ENCODE measurements at regions not wholly inside any gene's neighbourhood (a gene's known extent, or its start where the extent isn't known, plus 50 kb on each side); places are given as distances from the start of the nearest gene placed in this dataset.
"Not testable (repeated sequence)": the region's sequence is repeated elsewhere in the genome, so short reads cannot be mapped to it uniquely, and the experiment has no call there.

DNA sequence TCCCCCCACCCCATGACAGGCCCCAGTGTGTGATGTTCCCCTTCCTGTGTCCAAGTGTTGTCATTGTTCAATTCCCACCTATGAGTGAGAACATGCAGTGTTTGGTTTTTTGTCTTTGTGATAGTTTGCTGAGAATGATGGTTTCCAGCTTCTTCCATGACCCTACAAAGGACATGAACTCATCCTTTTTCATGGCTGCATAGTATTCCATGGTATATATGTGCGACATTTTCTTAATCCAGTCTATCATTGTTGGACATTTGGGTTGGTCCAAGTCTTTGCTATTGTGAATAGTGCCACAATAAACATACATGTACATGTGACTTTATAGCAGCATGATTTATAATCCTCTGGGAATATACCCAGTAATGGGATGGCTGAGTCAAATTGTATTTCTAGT is 927.9 kb downstream of the PLA2G4A start:
- not testable (repeated sequence) for DNase-seq

DNA sequence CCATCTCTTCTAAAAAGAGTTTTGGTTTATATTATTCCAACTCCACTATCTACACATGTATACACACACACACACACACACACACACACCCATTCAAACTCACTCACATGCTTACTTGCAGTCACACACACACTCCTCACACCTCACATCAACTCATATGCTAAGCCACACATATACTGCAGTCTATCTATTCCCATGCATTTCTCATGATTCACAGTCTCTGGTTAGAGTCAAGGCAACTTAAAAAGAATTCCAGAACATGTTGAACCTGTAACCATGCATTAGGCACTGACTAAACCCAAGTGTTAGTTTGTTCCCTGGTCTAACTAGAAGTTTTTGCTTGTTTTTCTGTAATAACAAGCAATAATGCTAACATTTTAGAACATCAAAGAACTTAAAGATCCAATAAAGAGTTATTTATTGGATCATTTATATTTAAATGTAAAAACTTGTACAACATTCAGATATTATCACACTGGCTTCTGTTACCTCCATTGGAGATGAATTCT is 931.1 kb downstream of the PLA2G4A start:
- DNase-seq = no peak

DNA sequence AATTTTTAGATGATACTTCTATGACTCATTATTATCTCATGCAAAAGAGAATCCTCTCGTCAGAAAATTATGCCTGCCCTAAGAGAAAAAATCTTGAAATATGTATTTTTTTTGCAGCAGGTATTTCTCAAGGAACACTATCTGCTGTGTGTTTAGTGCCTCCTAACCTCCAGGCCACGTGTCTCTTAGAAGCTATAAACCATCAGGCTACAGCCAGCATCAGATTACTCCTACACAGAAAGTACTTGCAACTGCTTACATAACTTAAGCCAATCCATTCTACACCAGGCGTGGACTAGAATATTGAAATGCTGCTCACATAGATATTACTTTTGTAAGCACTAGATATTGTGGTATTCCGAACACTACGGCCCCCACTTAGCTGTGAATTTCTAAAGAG is 933.4 kb downstream of the PLA2G4A start:
- no peak for DNase-seq

DNA sequence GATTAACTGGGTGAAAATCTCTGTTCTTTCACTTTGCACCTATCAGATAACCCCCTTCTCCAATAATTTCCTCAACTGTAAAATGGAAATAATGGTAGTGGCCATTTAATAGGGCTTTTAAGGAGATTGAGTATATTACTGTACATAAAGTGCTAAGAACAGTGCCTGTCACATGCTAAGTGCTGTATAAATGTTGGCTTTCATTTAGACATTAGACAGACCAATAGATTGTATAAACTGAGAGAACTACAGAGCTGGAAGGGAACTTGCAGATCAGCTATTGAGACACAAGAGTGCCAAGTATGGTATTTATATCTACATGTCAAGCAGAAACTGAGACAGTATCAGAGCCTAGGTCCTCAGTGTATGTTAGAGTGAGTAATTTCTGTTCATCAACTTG is 934.7 kb downstream of the PLA2G4A start:
- DNase-seq = no peak

DNA sequence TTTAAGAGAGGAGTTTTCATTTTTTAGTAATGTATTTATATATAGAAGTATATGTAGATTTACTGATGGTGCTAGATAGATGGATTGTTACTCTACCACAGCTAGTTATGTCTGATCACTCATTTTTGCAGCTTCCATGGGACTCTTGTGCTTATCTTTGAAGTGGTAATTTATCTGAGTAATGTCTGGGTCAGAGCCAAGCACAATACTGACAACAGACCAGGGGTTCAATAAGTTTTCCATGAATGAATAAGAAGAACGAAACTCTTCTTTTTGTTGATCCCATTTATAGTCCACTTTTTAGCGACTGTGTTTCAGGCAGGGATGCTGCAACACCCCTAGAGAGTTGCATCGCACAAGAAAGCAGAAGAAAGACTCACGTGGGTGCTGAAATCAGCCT is 935.2 kb downstream of the PLA2G4A start:
- DNase-seq = no peak

DNA sequence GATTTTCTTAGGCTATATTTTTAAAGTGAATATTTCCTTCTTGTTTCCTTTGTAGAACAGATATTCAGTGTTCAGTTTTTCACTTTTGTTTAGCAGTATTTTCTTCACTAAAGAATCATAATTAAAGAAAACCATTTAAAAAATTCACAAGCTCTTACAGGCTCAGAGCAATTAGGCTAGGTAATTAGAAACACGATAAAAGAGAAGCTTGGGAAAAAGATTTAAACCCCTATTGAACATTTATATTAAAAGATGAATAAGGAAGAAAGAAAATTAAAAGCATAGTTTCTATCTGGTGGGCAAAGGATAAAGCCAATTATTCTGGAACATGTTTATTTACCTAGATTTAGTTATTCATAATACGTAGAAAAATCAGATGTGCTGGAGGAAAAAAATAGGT is 942.6 kb downstream of the PLA2G4A start:
- no peak for DNase-seq

DNA sequence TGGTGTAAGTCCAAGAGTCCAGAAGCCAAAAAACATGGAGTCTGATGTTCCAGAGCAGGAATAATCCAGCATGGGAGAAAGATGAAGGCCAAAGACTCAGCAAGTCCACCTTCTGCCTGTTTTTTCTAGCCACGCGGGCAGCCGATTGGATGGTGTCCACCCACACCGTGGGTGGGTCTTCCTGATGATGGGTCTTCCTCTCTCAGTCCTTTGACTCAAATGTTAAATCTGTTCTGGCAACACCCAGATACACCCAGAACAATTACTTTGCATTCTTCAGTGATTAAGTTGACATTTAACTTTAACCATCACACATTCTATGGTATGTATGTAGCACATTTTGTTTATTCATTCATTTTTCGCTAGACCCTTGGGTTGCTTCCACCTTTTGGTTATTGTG is 944.4 kb downstream of the PLA2G4A start:
- DNase-seq = no peak

DNA sequence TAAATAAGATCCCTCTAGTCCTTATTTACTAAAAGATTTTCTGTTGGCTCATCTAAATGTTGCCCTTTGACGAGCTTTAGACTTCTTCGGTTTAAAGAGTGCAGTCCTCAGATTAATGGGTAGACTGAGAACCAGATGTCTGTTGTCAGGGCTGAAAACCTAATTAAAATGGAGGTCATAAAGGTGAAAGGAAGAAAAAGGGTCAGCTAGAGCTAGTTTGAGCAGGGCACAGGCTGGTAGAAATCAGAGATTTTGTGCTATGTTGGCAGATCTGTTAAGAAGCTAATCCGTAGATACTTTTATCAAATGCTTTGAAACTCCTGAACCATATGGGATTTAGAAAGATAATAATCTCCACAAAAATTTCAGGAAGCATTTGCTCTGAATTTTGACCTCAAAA is 959.0 kb downstream of the PLA2G4A start:
- DNase-seq = no peak

DNA sequence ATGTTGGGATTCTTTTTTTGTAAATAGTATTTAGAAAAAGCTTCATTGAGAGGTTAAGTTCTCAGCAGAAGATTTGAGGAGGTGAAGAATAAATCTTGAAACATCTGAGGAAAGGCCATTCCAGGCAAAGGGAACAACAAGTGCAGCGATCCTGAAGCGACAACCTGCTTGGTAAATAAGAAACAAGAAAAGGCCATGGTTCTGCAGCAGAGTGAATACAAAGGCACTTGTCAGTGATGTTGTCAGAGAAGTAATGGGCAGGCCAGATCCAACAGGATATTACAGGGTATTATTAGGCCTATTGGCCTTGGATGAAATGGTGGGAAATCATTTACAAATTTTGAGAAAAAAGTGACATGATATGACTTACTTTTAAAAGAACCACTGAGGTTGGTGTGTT is 960.0 kb downstream of the PLA2G4A start:
- DNase-seq = no peak

DNA sequence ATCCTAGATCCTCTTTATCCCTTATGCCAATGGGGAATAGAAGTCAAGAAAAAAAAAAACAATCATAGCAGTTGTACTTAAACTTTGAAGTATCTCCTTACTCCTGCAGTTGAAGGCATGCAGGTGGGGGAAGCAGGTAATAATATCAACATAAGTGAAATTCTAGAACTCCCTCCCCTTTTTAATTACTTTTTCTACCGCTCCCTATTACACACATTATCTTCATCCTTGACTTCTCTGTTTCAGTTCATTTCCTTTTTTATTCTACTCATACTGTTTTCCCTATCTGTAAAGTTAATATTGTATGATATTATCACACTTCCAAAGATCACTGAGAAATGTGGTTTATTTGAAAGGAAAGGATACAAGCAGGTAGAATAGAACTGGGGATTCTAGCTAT is 962.0 kb downstream of the PLA2G4A start:
- DNase-seq = no peak

DNA sequence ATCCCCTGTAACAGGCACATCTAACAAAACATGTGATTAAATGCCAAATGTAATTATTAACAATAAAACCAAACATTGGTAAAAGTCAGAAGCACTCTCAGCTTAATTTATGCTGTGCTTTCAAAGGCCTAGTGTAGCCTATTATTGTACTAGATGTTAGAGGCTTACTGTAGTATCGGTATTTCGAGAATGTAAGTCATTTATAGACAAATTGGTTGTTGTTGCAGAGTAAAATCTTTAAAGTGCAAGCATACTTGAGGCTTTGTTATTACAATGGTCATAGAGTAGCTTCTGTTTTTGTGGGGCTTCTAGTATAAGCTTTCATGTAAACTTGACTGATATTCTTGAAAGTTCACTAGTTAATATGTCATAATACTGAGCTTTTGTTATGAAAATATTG is 965.8 kb downstream of the PLA2G4A start:
- DNase-seq = no peak

DNA sequence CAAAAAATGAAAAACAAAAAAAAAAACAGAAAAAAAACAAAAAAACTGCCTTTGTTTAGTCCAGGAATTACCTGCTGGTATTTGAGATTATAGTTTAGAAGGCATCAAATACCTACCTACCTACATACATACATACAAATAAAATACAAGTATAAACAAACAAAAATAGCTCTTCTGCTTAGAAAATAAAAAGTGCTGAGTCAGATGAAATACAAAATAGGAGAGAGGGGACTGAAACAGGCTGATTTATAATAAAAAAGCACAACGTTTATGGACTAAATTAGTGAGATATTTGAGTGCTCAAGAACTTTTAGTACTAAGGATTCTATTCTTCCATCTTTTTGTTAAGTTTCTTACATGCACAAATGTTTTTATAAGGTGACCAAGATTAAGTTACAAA is 980.8 kb downstream of the PLA2G4A start:
- no peak for DNase-seq

DNA sequence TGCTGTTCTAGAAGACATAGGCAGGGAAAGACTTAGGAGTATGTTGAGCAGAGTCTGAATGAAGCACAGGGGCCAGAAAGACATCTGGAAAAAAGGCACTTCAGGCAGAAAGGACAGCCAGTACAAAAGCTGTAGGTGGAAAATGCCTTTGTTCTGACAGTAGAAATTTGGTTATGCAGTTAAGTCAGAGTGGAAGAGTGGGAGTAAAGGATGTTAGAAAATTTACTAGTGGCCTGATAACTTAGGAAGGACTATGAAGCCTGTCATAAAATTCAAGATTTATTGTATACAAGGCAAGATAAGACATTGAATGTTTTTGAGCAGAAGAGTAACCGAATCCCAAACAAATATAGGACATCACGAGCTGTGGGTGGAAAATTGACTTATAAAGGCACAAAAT is 987.9 kb downstream of the PLA2G4A start:
- DNase-seq = no peak

DNA sequence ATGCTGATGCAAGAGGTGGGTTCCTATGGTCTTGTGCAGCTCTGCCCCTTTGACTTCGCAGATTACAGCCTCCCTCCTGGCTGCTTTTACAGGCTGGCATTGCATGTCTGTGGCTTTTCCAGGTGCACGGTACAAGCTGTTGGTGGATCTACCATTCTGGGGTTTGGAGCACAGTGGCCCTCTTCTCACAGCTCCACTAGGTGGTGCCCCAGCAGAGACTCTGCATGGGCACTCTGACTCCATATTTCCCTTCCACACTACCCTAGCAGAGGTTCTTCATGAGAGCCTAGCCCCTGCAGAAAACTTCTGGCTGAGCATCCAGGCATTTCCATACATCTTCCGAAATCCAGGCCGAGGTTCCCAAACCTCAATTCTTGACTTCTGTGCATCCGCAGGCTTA is 989.0 kb downstream of the PLA2G4A start:
- no peak for DNase-seq

DNA sequence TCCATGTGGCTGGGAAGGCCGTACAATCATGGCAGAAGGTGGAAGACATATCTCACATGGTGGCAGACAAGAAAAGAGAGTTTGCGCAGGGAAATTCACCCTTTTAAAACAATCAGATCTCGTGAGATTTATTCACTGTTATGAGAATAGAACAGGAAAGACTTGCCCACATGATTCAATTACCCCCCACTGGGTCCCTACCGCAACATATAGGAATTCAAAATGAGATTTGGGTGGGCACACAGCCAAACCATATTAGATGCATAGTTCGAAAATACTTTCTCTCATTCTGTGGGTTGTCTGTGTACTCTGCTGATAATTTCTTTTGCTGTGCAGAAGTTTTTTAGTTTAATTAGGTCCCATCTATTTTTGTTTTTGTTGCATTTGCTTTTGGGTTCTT is 990.3 kb downstream of the PLA2G4A start:
- no peak for DNase-seq

DNA sequence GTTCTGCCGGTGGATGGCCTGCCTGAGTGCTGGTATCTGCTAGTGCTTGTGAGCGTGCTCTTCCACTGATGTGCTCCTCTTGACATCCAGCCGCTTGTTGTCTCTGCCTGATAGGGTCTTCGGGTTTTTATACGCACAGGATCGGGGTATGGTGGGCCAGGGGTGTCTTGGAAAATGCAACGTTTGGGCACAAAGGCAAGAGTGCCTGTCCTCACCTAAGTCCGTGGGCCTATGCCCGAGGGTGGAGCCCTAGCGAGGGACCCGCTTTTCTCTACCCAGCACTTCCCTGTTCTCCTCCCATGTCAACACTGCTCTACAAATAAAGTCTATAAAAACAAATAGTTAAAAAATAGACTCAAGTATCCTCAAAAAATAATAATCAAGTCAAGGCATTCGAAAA is 1007.8 kb downstream of the PLA2G4A start:
- DNase-seq = no peak

DNA sequence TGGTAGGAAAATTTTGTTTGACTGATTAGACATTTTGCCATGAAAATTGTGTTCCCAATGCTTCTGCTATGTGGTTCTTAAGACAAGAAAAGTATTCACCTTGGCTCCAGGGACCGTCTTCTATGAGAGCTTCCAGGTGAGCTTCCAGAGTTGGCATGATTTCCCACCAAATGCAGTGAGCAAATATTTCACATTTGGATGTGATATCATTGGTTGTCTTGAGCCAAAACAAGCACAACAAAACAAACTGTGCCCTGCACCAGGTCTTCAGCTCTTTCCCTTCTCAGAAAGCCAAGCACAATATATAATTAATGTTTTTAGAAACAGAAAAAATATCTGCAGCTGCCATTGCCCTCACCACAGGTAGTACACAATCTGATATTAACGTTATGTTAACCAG is 1009.0 kb downstream of the PLA2G4A start:
- no peak for DNase-seq

DNA sequence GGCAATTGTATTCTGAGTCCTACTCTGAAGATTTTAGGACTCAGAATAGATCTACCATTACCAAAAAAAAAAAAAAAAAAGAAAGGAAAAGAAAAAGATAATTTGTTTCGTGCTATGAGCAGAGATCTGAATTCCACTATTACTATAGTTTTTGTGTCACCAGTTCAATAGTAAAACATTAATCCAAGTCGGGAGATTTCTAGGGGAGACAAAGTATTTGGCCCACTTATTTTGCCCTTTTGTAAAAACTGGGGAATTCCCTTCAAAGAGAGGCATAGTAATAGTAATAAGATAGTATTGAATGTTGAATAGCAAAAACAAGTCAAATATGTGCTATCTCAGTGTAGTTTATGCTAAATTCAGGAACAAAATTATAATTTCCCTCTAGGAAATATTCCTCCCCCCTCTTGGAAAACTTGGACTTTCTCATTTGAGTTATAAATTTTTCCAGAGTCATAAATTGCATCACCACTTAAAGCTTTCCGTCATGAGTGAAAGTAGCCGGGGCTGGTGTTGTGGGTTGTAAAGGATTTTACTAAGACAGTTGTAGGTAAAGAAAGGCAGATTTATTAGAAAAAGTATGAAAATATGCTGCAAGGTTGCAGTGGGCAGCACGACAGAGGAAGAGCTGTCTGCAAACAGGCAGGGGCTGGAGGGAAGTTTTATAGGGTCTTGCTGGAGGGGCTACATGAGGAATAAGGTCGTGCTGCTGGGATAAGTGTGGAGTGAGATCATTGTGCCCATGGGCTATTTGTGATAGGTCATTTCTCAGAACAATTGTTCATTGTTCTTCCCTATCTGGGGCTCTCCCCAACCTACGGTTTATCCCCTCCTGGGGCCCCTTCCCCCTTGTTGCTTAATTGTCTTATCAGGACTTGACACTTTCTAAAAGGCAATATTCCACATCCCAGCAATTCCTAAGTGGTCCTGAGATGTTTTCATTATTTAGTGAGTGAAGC is 1009.9 kb downstream of the PLA2G4A start:
- DNase-seq = no peak

DNA sequence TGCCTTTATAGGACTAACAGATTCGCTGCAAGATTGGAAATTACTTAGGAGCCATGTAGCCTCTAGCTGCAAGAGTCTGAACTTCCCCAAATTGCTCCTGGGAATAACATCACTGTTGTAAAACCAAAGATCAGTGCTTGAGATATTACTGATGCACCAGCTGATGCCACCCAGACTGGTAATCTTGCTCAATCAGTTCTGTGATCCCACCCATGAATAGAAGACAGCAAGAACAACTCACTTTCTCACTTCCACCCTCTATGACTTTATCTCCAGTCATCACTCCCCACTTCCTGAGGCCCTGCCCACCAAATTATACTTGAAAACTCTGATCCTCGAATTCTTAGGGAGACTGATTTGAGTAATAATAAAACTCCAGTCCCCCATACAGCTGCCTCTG is 1011.1 kb downstream of the PLA2G4A start:
- no peak for DNase-seq

DNA sequence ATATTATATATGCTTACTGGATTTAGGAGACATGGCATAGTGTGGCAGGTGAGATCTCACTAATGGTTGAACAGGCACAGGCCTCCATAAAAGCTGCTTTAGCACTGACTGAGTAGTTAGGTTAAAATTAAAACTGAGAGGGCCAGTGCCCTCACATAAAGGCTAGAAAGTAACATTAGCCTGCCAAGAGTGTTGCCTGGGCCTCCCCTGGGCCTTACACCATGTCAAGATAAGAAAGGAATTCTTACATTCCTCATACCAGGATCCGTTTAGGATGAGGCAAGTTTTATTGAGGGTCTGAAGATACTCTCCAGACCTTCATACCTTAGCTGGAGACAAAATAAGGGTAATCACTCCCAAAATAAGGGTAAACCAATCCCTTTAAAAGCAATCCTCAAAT is 1011.8 kb downstream of the PLA2G4A start:
- no peak for DNase-seq

DNA sequence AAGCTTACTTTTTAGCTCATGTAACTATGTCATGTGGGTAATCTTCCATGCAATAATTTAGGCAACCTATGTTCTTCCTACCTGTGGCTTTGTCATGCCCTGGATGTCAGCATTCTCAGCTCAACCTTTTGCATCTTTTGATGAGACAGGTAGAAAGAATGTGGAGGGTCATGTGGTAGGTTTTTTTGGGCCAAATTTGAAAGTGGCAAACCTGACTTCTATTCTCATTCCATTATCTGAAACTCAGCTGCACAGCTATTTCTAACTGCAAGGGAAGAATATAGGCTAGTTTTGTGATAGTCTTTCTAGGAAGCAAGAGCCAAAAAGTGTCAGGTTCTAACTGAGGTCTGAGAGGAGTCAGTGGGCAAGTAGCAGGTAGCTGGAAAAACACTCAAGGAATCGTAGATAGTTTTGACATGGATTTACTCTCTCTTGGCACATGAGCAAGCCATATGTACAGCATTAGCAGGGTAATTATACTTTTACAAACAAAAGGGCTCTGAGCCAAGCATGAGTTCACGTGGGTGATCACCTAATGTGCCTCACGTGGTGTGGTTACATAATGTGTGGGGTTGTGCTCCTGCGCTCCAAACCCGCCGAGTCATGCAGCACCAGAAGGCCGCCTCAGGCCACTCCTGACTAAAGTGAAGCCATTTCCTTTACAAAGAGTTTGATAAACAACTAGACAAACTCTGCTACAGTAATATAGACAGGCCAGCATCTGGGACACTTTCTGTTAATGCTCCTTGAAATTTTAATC is 1013.8 kb downstream of the PLA2G4A start:
- no peak for DNase-seq

DNA sequence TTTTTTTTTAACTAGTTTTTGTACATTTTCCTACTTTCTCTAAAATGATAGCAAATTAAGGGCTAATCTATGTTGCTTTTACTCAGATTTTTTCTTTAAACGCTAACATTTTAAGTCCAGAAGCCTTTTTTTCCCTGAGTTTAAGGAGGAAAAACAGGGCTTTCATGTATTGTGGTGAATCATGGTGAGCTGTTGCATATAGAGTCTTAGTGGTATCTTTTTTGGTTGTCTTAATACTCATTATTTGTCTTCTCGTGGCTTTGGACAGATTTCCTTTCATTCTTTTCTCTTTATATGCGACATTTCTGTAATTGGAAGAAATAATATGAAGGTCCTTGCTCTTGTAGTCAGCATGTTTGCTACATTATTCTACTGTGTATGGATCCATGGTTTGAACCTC is 1015.6 kb downstream of the PLA2G4A start:
- DNase-seq = no peak

DNA sequence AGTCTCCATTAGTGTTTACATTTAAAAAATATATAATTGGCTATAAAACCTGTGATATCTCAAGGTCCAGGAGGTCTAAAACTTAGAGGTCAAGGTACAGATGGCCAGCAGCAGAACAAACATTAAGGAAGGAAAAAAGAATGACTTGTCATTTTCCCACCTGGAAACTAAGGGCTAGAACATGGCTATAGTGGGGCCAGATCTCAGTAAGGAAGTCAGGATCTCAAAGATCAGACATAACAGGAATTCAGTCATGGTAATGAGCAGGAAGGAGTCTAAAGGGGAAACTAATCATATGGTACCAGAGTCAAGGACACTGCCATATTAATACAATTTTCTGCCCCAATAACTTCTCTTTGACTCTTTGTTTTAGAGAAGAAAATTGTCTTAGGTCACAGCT is 1018.8 kb downstream of the PLA2G4A start:
- DNase-seq = no peak

DNA sequence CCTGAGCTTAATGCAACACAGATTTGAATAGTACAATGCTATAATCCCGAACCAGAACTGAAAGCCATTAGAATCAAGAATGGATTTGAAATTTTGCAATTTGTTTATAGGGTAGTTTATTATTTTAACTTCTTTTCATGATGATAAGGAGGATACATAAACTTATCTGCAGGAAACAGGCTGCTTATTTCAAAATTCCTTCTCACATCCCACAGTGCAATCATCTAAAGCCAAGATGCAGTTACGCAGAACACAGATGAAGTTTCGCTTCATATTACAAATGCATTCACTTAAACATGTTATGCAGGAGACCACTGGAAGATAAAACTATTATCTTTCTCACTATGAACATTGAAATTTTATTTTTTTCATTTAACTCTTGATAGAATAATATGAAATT is 1019.6 kb downstream of the PLA2G4A start:
- no peak for DNase-seq

Measured in amniotic stem cell (primary cell).